H9 (cell line): ENCODE measurements at regions not wholly inside any gene's neighbourhood (a gene's known extent, or its start where the extent isn't known, plus 50 kb on each side); places are given as distances from the start of the nearest gene placed in this dataset.

Experiments
- DNase-seq: peaks from one replicate; pipeline ENCODE4 v3.0.0-alpha.2; 2017
- H2AFZ ChIP-seq: one replicate; pipeline ENCODE4 v1.6.1; 2013; ENCODE audit warnings: mild to moderate bottlenecking, low read length, control low read depth, moderate library complexity
- H2AK5ac ChIP-seq: 2 replicates; pipeline ENCODE4 v1.6.1; 2013; ENCODE audit warnings: low read length, control low read depth, mixed read lengths; ENCODE audit not compliant: insufficient read length
- H2BK120ac ChIP-seq: one replicate; pipeline ENCODE4 v1.6.1; 2013; ENCODE audit warnings: low read depth, mild to moderate bottlenecking, low read length, control low read depth, inconsistent platforms; ENCODE audit not compliant: poor library complexity, severe bottlenecking
- H2BK12ac ChIP-seq: 2 replicates; pipeline ENCODE4 v1.6.1; 2013; ENCODE audit warnings: low read length, control low read depth, mixed read lengths, low read depth; ENCODE audit not compliant: insufficient read length
- H2BK15ac ChIP-seq: 2 replicates; pipeline ENCODE4 v1.6.1; 2013; ENCODE audit warnings: low read depth, low read length, control low read depth
- H2BK20ac ChIP-seq: one replicate; pipeline ENCODE4 v1.6.1; 2013; ENCODE audit warnings: low read depth, mild to moderate bottlenecking, low read length, control low read depth, inconsistent platforms; ENCODE audit not compliant: poor library complexity, severe bottlenecking
- H2BK5ac ChIP-seq: 2 replicates; pipeline ENCODE4 v1.6.1; 2013; ENCODE audit warnings: low read length, control low read depth, mixed read lengths; ENCODE audit not compliant: insufficient read length
- H3K14ac ChIP-seq: 2 replicates; pipeline ENCODE4 v1.6.1; 2013; ENCODE audit warnings: low read length, control low read depth; ENCODE audit not compliant: insufficient read depth
- H3K18ac ChIP-seq: 2 replicates; pipeline ENCODE4 v1.6.1; 2013; ENCODE audit warnings: low read depth, mild to moderate bottlenecking, mixed read lengths, low read length, control low read depth; ENCODE audit not compliant: insufficient read length
- H3K23ac ChIP-seq: 2 replicates; pipeline ENCODE4 v1.6.1; 2013; ENCODE audit warnings: low read length, control low read depth, mixed read lengths, low read depth; ENCODE audit not compliant: insufficient read length
- H3K23me2 ChIP-seq: 2 replicates; pipeline ENCODE4 v1.6.1; 2013; ENCODE audit warnings: low read depth, mild to moderate bottlenecking, mixed read lengths, low read length, control low read depth; ENCODE audit not compliant: insufficient read length, poor library complexity, severe bottlenecking
- H3K27ac ChIP-seq: 2 replicates; pipeline ENCODE4 v1.5.1; 2013; ENCODE audit warnings: low read length, control low read depth, mixed read lengths, low read depth; ENCODE audit not compliant: insufficient read length
- H3K27me3 ChIP-seq: 2 replicates; pipeline ENCODE4 v1.6.1; 2013; ENCODE audit warnings: low read length, control low read depth, inconsistent platforms; ENCODE audit not compliant: insufficient read depth
- H3K4ac ChIP-seq: 2 replicates; pipeline ENCODE4 v1.6.1; 2013; ENCODE audit warnings: low read depth, mild to moderate bottlenecking, control low read depth, inconsistent platforms, low read length, moderate library complexity
- H3K4me1 ChIP-seq: 2 replicates; pipeline ENCODE4 v1.6.1; 2013; ENCODE audit warnings: low read length, control low read depth, inconsistent platforms; ENCODE audit not compliant: insufficient read depth
- H3K4me2 ChIP-seq: 2 replicates; pipeline ENCODE4 v1.6.1; 2013; ENCODE audit warnings: low read length, control low read depth, mixed read lengths; ENCODE audit not compliant: insufficient read length, insufficient read depth
- H3K56ac ChIP-seq: 2 replicates; pipeline ENCODE4 v1.6.1; 2013; ENCODE audit warnings: low read depth, mild to moderate bottlenecking, mixed read lengths, low read length, control low read depth; ENCODE audit not compliant: insufficient read length
- H3K79me1 ChIP-seq: 2 replicates; pipeline ENCODE4 v1.6.1; 2013; ENCODE audit warnings: low read depth, mild to moderate bottlenecking, moderate library complexity, low read length, control low read depth, inconsistent platforms; ENCODE audit not compliant: insufficient read depth, poor library complexity, severe bottlenecking
- H3K79me2 ChIP-seq: 2 replicates; pipeline ENCODE4 v1.6.1; 2013; ENCODE audit warnings: low read length, control low read depth, inconsistent platforms; ENCODE audit not compliant: insufficient read depth
- H3K9ac ChIP-seq: 2 replicates; pipeline ENCODE4 v1.6.1; 2013; ENCODE audit warnings: low read length, control low read depth, mixed read lengths; ENCODE audit not compliant: insufficient read length; ENCODE audit errors: extremely low read depth
- H3K9me3 ChIP-seq: one replicate; pipeline ENCODE4 v1.6.1; 2013; ENCODE audit warnings: low read depth, low read length, inconsistent platforms; ENCODE audit not compliant: control insufficient read depth
- H3T11ph ChIP-seq: one replicate; pipeline ENCODE4 v1.6.1; 2013; ENCODE audit warnings: mild to moderate bottlenecking, low read length, control low read depth, inconsistent platforms
- H4K20me1 ChIP-seq: one replicate; pipeline ENCODE4 v1.6.1; 2013; ENCODE audit not compliant: control insufficient read depth, insufficient read length, insufficient read depth
- H4K5ac ChIP-seq: 2 replicates; pipeline ENCODE4 v1.6.1; 2013; ENCODE audit warnings: low read depth, mild to moderate bottlenecking, mixed read lengths, low read length, control low read depth; ENCODE audit not compliant: insufficient read length
- H4K8ac ChIP-seq: replicated peaks from 2 replicates; pipeline ENCODE4 v1.6.1; 2013; ENCODE audit warnings: low read length, control low read depth, mixed read lengths, low read depth; ENCODE audit not compliant: insufficient read length
- H4K91ac ChIP-seq: 2 replicates; pipeline ENCODE4 v1.6.1; 2013; ENCODE audit warnings: low read depth, mild to moderate bottlenecking, moderate library complexity, mixed read lengths, low read length, control low read depth; ENCODE audit not compliant: insufficient read length
- H3K27ac Mint-ChIP-seq, 3 experiments: 2 replicates in 2 of 3; 3 replicates in 1 of 3; pipeline ENCODE4 v1.8.0; 2020 to 2021; ENCODE audit warnings: mixed read lengths in 3 of 3, mild to moderate bottlenecking in 1 of 3, moderate library complexity in 1 of 3
- H3K27me3 Mint-ChIP-seq: 2 replicates; pipeline ENCODE4 v1.8.0; 2021; ENCODE audit warnings: low read depth, mild to moderate bottlenecking, moderate library complexity, mixed read lengths
- H3K36me3 Mint-ChIP-seq, 3 experiments: 2 replicates in 2 of 3; 3 replicates in 1 of 3; pipeline ENCODE4 v1.8.0; 2020 to 2021; ENCODE audit warnings: low read depth in 3 of 3, mixed read lengths in 3 of 3; ENCODE audit not compliant: insufficient read depth in 1 of 3
- H3K4me1 Mint-ChIP-seq, 2 experiments: 2 replicates each; pipeline ENCODE4 v1.8.0; 2020; ENCODE audit warnings: mixed read lengths in 2 of 2
- H3K4me3 Mint-ChIP-seq, 2 experiments: 2 replicates in 1 of 2; 3 replicates in 1 of 2; pipeline ENCODE4 v1.8.0; 2020 to 2021; ENCODE audit warnings: mild to moderate bottlenecking in 2 of 2, mixed read lengths in 2 of 2, moderate library complexity in 1 of 2
- H3K9me3 Mint-ChIP-seq, 2 experiments: 2 replicates in 1 of 2; 3 replicates in 1 of 2; pipeline ENCODE4 v1.8.0; 2020; ENCODE audit warnings: mild to moderate bottlenecking in 2 of 2, mixed read lengths in 2 of 2, moderate library complexity in 1 of 2
- WGBS: extraction: QIAGEN DNeasy Blood & Tissue Kit; methylation state at CpG from one replicate; pipeline ENCODE4 v1.1.7; 2013; ENCODE audit warnings: missing lambda C conversion rate, low lambda C conversion rate, mixed read lengths; ENCODE audit not compliant: insufficient read length; ENCODE audit errors: extremely low coverage; 5-methylcytosine and 5-hydroxymethylcytosine counted together
- TF ChIP-seq, protein P1 (sequence below): fragments of 200-600 bp; sonication (generic); conservative IDR thresholded peaks from 3 replicates; pipeline ENCODE4 v1.8.0; 2021; ENCODE audit warnings: antibody characterized with exemption, mild to moderate bottlenecking

DNA sequence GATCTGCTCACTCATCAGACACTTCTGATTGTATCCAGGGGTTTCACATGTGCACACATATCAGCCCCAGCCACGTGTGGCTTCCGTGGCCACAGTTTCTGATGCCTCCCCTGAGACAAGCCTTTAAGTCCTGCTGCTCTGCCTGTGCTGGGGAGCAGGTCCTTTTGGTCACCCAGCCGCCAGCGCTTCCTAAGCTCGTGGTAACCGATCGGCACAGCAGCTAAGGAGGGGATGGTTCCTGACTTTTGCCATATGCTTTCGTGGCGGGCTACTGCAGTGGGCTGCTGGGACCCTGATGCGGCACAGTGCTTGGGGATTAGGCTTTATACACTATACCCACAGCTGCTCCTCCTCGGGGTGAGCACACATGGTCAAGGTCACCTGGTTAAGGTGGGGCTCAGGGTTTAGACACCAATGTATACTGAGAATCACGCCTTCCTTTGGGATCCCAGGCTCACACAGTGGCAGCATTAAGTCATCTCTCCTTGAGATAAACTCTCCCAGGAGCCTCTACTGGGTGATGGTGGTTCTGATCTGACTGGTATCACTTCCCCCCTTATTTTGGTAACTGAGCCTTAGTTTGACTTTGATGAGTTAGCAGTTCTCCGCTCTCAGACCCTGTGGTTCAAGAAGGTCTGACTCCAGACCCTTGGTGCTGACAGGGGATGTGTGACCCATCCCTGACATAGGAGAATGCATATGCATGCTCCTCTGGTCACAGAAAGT lies 85.9 kb upstream of the KCNG1 start:
- no peak overlapping the region for H3K56ac ChIP-seq
- H2BK15ac ChIP-seq = no peak overlapping the region
- no peak overlapping the region for H4K5ac ChIP-seq
- no peaks in the 10 kb centered on the region for H3K79me2 ChIP-seq
- H2BK5ac ChIP-seq = no peak overlapping the region
- H3K9ac ChIP-seq = no peak overlapping the region
- Mint-ChIP-seq H3K4me3 (no peak overlapping the region), H3K27me3 (peaks cover 7% of the 10 kb centered on the region; the same call in 1 of the 2 replicates), H3K36me3 (no peaks in the 10 kb centered on the region), H3K27ac (no peak overlapping the region), H3K4me1 (peaks cover 8 to 12% of the 10 kb centered on the region in 2 experiments), H3K9me3 (no peaks in the 10 kb centered on the region)
- H3K4me2 ChIP-seq = no peak overlapping the region
- H3K27ac ChIP-seq = no peak overlapping the region
- H3K79me1 ChIP-seq = no peaks in the 10 kb centered on the region
- H2BK20ac ChIP-seq = no peak overlapping the region
- H4K8ac ChIP-seq = no peak overlapping the region
- H3K27me3 ChIP-seq = no peaks in the 10 kb centered on the region
- H3K23me2 ChIP-seq = no peaks in the 10 kb centered on the region
- no peak overlapping the region for H3K4ac ChIP-seq
- no peak overlapping the region for H3K18ac ChIP-seq
- no CpG with 5 or more reads among the region's 13 CpGs for WGBS
- H2AK5ac ChIP-seq = no peak overlapping the region
- H2AFZ ChIP-seq = no peak overlapping the region
- H3K9me3 ChIP-seq = no peaks in the 10 kb centered on the region
- no peak overlapping the region for H3T11ph ChIP-seq
- no peak for DNase-seq
- no peak overlapping the region for H2BK120ac ChIP-seq
- H3K14ac ChIP-seq = no peak overlapping the region
- H3K4me1 ChIP-seq = no peaks in the 10 kb centered on the region
- TF ChIP-seq, protein P1, sequence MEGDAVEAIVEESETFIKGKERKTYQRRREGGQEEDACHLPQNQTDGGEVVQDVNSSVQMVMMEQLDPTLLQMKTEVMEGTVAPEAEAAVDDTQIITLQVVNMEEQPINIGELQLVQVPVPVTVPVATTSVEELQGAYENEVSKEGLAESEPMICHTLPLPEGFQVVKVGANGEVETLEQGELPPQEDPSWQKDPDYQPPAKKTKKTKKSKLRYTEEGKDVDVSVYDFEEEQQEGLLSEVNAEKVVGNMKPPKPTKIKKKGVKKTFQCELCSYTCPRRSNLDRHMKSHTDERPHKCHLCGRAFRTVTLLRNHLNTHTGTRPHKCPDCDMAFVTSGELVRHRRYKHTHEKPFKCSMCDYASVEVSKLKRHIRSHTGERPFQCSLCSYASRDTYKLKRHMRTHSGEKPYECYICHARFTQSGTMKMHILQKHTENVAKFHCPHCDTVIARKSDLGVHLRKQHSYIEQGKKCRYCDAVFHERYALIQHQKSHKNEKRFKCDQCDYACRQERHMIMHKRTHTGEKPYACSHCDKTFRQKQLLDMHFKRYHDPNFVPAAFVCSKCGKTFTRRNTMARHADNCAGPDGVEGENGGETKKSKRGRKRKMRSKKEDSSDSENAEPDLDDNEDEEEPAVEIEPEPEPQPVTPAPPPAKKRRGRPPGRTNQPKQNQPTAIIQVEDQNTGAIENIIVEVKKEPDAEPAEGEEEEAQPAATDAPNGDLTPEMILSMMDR = no peak
- H3K23ac ChIP-seq = no peak overlapping the region
- no peak overlapping the region for H2BK12ac ChIP-seq
- H4K20me1 ChIP-seq = no peaks in the 10 kb centered on the region
- no peak overlapping the region for H4K91ac ChIP-seq
